GM12878 (cell line): ENCODE measurements at regions not wholly inside any gene's neighbourhood (a gene's known extent, or its start where the extent isn't known, plus 50 kb on each side); places are given as distances from the start of the nearest gene placed in this dataset.

Experiments used
- BRCA1 ChIP-seq: IDR thresholded peaks from 2 replicates; pipeline ENCODE4 v1.6.1; 2011; ENCODE audit warnings: low read depth, low read length, improper control_type of control experiment
- CEBPB ChIP-seq, 2 experiments: fragments of 150-350 bp in 1 of 2; IDR thresholded peaks; 2 replicates each; pipeline ENCODE4 v1.6.1; 2012 to 2014; ENCODE audit warnings: low read depth in 2 of 2, low read length in 2 of 2, borderline replicate concordance in 1 of 2, inconsistent platforms in 1 of 2
- CHD4 ChIP-seq: fragments of 200-600 bp; sonication (generic); IDR thresholded peaks from 2 replicates; pipeline ENCODE4 v1.6.1; 2016; ENCODE audit warnings: mild to moderate bottlenecking
- CTCF ChIP-seq, 3 experiments: IDR thresholded peaks in 2 of 3; conservative IDR thresholded peaks in 1 of 3; 2 replicates each; pipeline ENCODE4 v1.5.1; 2011; ENCODE audit warnings: low read depth in 3 of 3, low read length in 3 of 3, mild to moderate bottlenecking in 3 of 3, control low read depth in 2 of 3, moderate library complexity in 2 of 3, inconsistent platforms in 1 of 3, mixed read lengths in 1 of 3; ENCODE audit not compliant: control insufficient read depth in 2 of 3, insufficient read depth in 1 of 3; ENCODE audit errors: extremely low read depth in 1 of 3
- FOS ChIP-seq: IDR thresholded peaks from 3 replicates; pipeline ENCODE4 v1.6.1; 2011; ENCODE audit warnings: borderline replicate concordance; ENCODE audit not compliant: insufficient read length; ENCODE audit errors: extremely low read depth
- FOXK2 ChIP-seq: fragments of 450-650 bp; IDR thresholded peaks from 2 replicates; pipeline ENCODE4 v1.6.1; 2017; ENCODE audit warnings: mild to moderate bottlenecking, moderate library complexity
- POLR2A ChIP-seq: IDR thresholded peaks from 2 replicates; pipeline ENCODE4 v1.6.1; 2011; ENCODE audit warnings: low read depth, mild to moderate bottlenecking, low read length
- RFX5 ChIP-seq: IDR thresholded peaks from 2 replicates; pipeline ENCODE4 v1.6.1; 2011; ENCODE audit warnings: low read depth, low read length, improper control_type of control experiment
- SP1 ChIP-seq: IDR thresholded peaks from one replicate; pipeline ENCODE4 v1.6.1; 2011; ENCODE audit warnings: low read depth, low read length
- ZBTB40 ChIP-seq: fragments of 450-650 bp; IDR thresholded peaks from 2 replicates; pipeline ENCODE4 v1.6.1; 2016; ENCODE audit warnings: mild to moderate bottlenecking, moderate library complexity, borderline replicate concordance
- TF ChIP-seq, protein P1 (sequence below): IDR thresholded peaks from 2 replicates; pipeline ENCODE4 v1.6.1; 2011; ENCODE audit warnings: low read depth, low read length, improper control_type of control experiment, borderline replicate concordance
- TF ChIP-seq, protein P2 (sequence below): IDR thresholded peaks from 2 replicates; pipeline ENCODE4 v1.6.1; 2011; ENCODE audit warnings: borderline replicate concordance, low read depth, mild to moderate bottlenecking, moderate library complexity, mixed read lengths, low read length; ENCODE audit not compliant: insufficient read depth; ENCODE audit errors: extremely low read length

GRCh38 chr2:236943068-236943467 lies 142.6 kb upstream of the COPS8 start:
- no peak for TF ChIP-seq ZBTB40
- TF ChIP-seq POLR2A, result no peak
- no peak for TF ChIP-seq BRCA1
- no peak for TF ChIP-seq CTCF (IDR thresholded peaks at IDR 0.05 in 2 of 3, conservative IDR thresholded peaks at IDR 0.05 in 1 of 3; ENCODE audit: control insufficient read depth in 2 of 3, extremely low read depth in 1 of 3, insufficient read depth in 1 of 3, low read depth in 3 of 3, low read length in 3 of 3)
- TF ChIP-seq, protein P1, sequence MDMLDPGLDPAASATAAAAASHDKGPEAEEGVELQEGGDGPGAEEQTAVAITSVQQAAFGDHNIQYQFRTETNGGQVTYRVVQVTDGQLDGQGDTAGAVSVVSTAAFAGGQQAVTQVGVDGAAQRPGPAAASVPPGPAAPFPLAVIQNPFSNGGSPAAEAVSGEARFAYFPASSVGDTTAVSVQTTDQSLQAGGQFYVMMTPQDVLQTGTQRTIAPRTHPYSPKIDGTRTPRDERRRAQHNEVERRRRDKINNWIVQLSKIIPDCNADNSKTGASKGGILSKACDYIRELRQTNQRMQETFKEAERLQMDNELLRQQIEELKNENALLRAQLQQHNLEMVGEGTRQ, result no peak
- TF ChIP-seq RFX5, result no peak
- TF ChIP-seq FOS, result no peak
- TF ChIP-seq, protein P2, sequence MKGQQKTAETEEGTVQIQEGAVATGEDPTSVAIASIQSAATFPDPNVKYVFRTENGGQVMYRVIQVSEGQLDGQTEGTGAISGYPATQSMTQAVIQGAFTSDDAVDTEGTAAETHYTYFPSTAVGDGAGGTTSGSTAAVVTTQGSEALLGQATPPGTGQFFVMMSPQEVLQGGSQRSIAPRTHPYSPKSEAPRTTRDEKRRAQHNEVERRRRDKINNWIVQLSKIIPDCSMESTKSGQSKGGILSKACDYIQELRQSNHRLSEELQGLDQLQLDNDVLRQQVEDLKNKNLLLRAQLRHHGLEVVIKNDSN, result no peak
- TF ChIP-seq CEBPB (IDR thresholded peaks at IDR 0.05; ENCODE audit: borderline replicate concordance in 1 of 2, low read depth in 2 of 2, low read length in 2 of 2), result no peak
- no peak for TF ChIP-seq SP1
- no peak for TF ChIP-seq CHD4
- TF ChIP-seq FOXK2, result no peak
